MCF 10A (cell line): ENCODE measurements at regions not wholly inside any gene's neighbourhood (a gene's known extent, or its start where the extent isn't known, plus 50 kb on each side); places are given as distances from the start of the nearest gene placed in this dataset.
A peak's percentile ranks its signal among the peaks of the same experiment; 100 is the strongest.
"Not testable (repeated sequence)": the region's sequence is repeated elsewhere in the genome, so short reads cannot be mapped to it uniquely, and the experiment has no call there.

Experiments
- BruUV-seq: library from RNA; stranded (reverse); fragments of 400-500 nt; replicated peaks from 2 replicates; lab custom pipeline; 2021; lab: Mats Ljungman, UMichigan
- CTCF ChIA-PET: fragments of 300-600 bp; sonication (Branson Sonifier 250); formaldehyde crosslinking; extraction: SDS; loops from one replicate; lab custom pipeline; 2021; ENCODE audit warnings: antibody characterized with exemption, inconsistent platforms; lab: Yijun Ruan, JAX
- POLR2A ChIA-PET: fragments of 300-600, 350-650 bp; sonication (Branson Sonifier 250); formaldehyde crosslinking; extraction: SDS; loops from one replicate; lab custom pipeline; 2020; ENCODE audit warnings: antibody characterized with exemption, inconsistent platforms; lab: Yijun Ruan, JAX
- DNase-seq: peaks from one replicate; pipeline ENCODE4 v3.0.0-alpha.2; 2018; ENCODE audit not compliant: unreplicated experiment
- H3K27ac Mint-ChIP-seq: one replicate; pipeline ENCODE4 v1.8.0; 2022; ENCODE audit warnings: mild to moderate bottlenecking, low read depth, mixed read lengths; ENCODE audit not compliant: unreplicated experiment
- H3K27me3 Mint-ChIP-seq: one replicate; pipeline ENCODE4 v1.8.0; 2022; ENCODE audit warnings: mixed read lengths; ENCODE audit not compliant: insufficient read depth, unreplicated experiment
- H3K36me3 Mint-ChIP-seq: one replicate; pipeline ENCODE4 v1.8.0; 2022; ENCODE audit warnings: mild to moderate bottlenecking, moderate library complexity, mixed read lengths; ENCODE audit not compliant: insufficient read depth, unreplicated experiment
- H3K4me1 Mint-ChIP-seq: one replicate; pipeline ENCODE4 v1.8.0; 2022; ENCODE audit warnings: mixed read lengths; ENCODE audit not compliant: insufficient read depth, unreplicated experiment
- H3K4me3 Mint-ChIP-seq: one replicate; pipeline ENCODE4 v1.8.0; 2022; ENCODE audit warnings: mild to moderate bottlenecking, moderate library complexity, mixed read lengths; ENCODE audit not compliant: unreplicated experiment
- H3K9me3 Mint-ChIP-seq: one replicate; pipeline ENCODE4 v1.8.0; 2022; ENCODE audit warnings: mixed read lengths; ENCODE audit not compliant: unreplicated experiment
- CTCF ChIP-seq: fragments of 200-600 bp; IDR thresholded peaks from one replicate; pipeline ENCODE4 v1.8.0; 2022; ENCODE audit warnings: antibody characterized with exemption, mild to moderate bottlenecking; ENCODE audit not compliant: unreplicated experiment
- intact Hi-C: fragments of 100-400 bp; cut with micrococcal nuclease; formaldehyde crosslinking; loops from 2 replicates; pipeline ENCODE4 v1.14.1; 2022

GRCh38 chr5:87132696-87133095 is 135.0 kb upstream of the RASA1 start:
- Mint-ChIP-seq H3K27me3 (no peaks in the 10 kb centered on the region), H3K9me3 (no peaks in the 10 kb centered on the region), H3K27ac (no peak overlapping the region), H3K4me1 (peaks cover 22% of the 10 kb centered on the region), H3K4me3 (no peak overlapping the region), H3K36me3 (no peaks in the 10 kb centered on the region)
- DNase-seq = peak; percentile 37
- CTCF ChIA-PET = interaction anchor here (1.0 kb wide), 1 partner anchor 11 kb away, joined by 7 read pairs; no protein-coding TSS in a partner anchor
- POLR2A ChIA-PET = no interaction called here
- no TSS peak for BruUV-seq
- intact Hi-C loops = no loop called here
- no peak for TF ChIP-seq CTCF

GRCh38 chr5:87134513-87134912 is 133.2 kb upstream of the RASA1 start:
- H3K36me3 Mint-ChIP-seq, H3K27ac Mint-ChIP-seq, H3K4me1 Mint-ChIP-seq, H3K9me3 Mint-ChIP-seq, BruUV-seq, DNase-seq, H3K4me3 Mint-ChIP-seq, H3K27me3 Mint-ChIP-seq, intact Hi-C loops: not testable (repeated sequence)
- ChIA-PET POLR2A (interaction anchor here (1.4 kb wide), 1 partner anchor 13 kb away, joined by 4 read pairs; no protein-coding TSS in a partner anchor), CTCF (interaction anchor here (1.1 kb wide), 1 partner anchor 35 kb away, joined by 3 read pairs; no protein-coding TSS in a partner anchor)

GRCh38 chr5:87136096-87136495 is 131.6 kb upstream of the RASA1 start:
- intact Hi-C loops = no loop called here
- no peak for TF ChIP-seq CTCF
- Mint-ChIP-seq H3K27ac (no peak overlapping the region), H3K4me3 (no peak overlapping the region), H3K9me3 (no peaks in the 10 kb centered on the region), H3K36me3 (no peaks in the 10 kb centered on the region), H3K4me1 (peaks cover 8% of the 10 kb centered on the region), H3K27me3 (no peaks in the 10 kb centered on the region)
- ChIA-PET POLR2A (interaction anchor here (1.9 kb wide), 1 partner anchor 13 kb away, joined by 5 read pairs; no protein-coding TSS in a partner anchor), CTCF (interaction anchor here (0.7 kb wide), 1 partner anchor 65 kb away, joined by 4 read pairs; no protein-coding TSS in a partner anchor)
- DNase-seq = no peak
- no TSS peak for BruUV-seq

- no peak for TF ChIP-seq CTCF
- H3K27me3 Mint-ChIP-seq = no peaks in the 10 kb centered on the region
- H3K36me3 Mint-ChIP-seq = no peaks in the 10 kb centered on the region
- POLR2A ChIA-PET = interaction anchor here (1.9 kb wide), 1 partner anchor 13 kb away, joined by 5 read pairs; no protein-coding TSS in a partner anchor
- DNase-seq = no peak
- CTCF ChIA-PET = interaction anchor here (0.7 kb wide), 1 partner anchor 66 kb away, joined by 4 read pairs; no protein-coding TSS in a partner anchor
- H3K9me3 Mint-ChIP-seq = no peaks in the 10 kb centered on the region
- BruUV-seq = no TSS peak
- peaks cover 8% of the 10 kb centered on the region for H3K4me1 Mint-ChIP-seq
- H3K4me3 Mint-ChIP-seq = no peak overlapping the region
- no peak overlapping the region for H3K27ac Mint-ChIP-seq
- intact Hi-C loops = no loop called here
These were observed 130.9 kb upstream of the RASA1 start for GRCh38 chr5:87136733-87137132.
